Body of pancreas (tissue), 4 donors: ENCODE measurements at regions not wholly inside any gene's neighbourhood (a gene's known extent, or its start where the extent isn't known, plus 50 kb on each side); places are given as distances from the start of the nearest gene placed in this dataset.

Experiments used
- CTCF ChIP-seq, 7 experiments: fragments of 450-650 bp in 4 of 7; fragments of 200-600 bp in 3 of 7; sonication (generic) in 3 of 7; IDR thresholded peaks; one replicate each; pipeline ENCODE4 v1.5.1; 2016 to 2019; ENCODE audit warnings: antibody characterized with exemption in 7 of 7
- POLR2A ChIP-seq, 3 donors: fragments of 450-650 bp; IDR thresholded peaks; one replicate each; pipeline ENCODE4 v1.6.1; 2016; ENCODE audit warnings: antibody characterized with exemption in 3 of 3, mild to moderate bottlenecking in 2 of 3

- TF ChIP-seq CTCF (IDR thresholded peaks at IDR 0.05) (no peak), POLR2A (IDR thresholded peaks at IDR 0.05) (no peak)
Observed at GRCh38 chr4:58981828-58982227, 1871.6 kb upstream of the IGFBP7 start.
